ENCODE measurements at regions not wholly inside any gene's neighbourhood (a gene's known extent, or its start where the extent isn't known, plus 50 kb on each side); places are given as distances from the start of the nearest gene placed in this dataset.
"Not testable (repeated sequence)": the region's sequence is repeated elsewhere in the genome, so short reads cannot be mapped to it uniquely, and the experiment has no call there.

DNA sequence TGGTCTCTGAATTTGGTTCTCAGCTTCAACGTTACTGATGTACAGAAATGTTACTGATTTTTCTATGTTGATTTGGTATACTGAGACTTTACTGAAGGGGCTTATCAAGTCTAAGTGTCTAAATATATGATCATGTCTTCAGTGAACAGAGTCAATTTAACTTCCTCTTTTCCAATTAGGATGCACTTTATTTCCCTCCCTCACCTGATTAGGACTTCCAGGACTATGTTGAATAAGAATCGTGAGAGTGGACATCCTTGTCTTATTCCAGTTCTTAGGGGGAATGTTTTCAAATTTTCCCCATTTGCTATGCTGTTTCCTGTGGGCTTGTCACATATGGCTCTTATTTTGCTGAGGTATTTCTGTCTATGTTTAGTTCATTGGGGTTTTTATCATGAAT is 349.5 kb downstream of the PRR16 start:
- DNase-seq (ENCODE audit: extremely low read depth, low read depth, low spot score), result no peak

DNA sequence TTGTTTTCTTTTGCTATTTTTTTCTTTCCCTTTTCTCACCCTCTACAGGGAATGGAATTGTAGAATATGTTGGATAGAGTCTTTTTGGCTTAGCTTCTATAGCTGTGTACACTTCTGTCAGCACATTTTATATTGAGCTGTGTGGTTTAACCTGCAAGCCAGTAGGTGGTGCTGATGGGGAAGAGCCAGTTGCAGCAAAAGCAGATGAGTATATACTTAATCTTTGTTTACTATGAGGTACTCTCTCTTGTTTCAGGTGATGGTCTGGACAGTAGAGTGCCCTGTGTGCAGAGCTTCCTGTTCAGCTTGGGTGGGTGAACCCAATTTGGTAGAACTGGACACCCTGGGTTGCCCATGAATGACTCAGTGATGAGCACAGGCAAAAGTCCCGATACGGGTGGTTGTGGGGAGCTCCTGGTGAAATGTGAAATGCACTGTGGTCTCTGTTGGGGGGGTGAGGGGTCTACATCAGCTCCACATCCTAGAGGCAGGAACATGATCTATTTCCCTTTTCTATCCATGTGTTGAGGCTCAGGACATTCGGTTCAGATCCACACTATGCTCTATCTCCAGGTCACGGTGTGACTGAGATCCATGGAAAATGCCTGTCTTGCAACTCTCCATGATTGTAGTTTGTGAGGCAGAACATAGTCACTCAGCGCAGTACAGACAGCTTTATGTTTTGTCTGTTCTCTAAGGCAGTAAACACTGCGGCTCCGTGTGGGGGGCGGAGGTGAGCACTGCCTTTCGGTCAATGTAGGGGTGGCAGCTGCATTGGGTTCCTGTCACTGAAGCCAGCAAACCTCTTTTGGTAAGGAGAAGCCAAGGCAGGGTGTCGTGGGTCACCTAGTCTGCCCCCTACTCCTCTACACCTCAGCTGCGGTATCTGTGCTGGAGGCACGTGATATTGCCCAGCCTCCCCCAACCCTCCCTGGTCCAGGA is 353.2 kb downstream of the PRR16 start:
- DNase-seq (ENCODE audit: extremely low read depth, low read depth, low spot score), result peak; percentile 5

DNA sequence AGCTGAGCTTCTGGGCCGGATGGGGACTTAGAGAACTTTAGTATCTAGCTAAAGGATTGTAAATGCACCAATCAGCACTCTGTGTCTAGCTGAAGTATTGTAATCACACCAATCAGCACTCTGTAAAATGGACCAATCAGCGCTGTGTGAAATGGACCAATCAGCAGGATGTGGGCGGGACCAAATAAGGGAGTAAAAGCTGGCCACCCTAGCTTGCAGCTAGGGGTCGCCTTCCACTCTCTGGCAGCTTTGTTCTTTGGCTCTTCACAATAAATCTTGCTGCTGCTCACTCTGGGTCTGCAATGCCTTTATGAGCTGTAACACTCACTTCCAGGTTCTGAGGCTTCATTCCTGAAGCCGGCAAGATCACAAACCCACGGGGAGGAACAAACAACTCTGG is 354.0 kb downstream of the PRR16 start:
- no peak for DNase-seq (ENCODE audit: extremely low read depth, low read depth, low spot score)

DNA sequence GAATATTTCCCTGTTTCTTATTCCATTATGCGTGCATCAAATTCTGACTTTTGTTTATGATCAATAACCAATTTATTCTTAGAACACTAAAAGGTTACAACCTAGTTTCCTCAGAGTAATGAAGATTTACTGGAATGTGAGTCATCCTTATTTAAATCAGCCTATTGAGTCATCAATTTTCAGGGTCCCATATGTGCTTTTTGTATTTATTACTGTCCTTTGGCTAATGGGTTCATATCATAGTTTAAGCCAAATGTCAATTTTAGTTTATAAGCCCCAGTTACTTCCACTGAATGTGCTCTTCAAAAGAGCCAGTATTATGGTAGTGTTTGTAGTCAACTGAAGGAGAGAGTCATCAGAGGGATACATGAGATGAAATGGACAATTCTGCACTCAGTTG is 359.2 kb downstream of the PRR16 start:
- DNase-seq (ENCODE audit: extremely low read depth, low read depth, low spot score), result no peak

DNA sequence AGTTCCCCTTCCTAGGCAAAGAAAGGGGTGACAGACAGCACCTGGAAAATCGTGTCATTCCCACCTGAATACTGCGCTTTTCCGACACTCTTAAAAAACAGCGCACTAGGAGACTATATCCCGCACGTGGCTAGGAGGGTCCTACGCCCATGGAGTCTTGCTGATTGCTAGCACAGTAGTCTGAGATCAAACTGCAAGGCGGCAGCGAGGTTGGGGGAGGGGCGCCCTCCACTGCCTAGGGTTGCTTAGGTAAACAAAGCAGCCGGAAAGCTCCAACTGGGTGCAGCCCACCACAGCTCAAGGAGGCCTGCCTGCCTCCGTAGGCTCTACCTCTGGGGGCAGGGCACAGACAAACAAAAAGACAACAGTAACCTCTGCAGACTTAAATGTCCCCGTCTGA is 367.5 kb downstream of the PRR16 start:
- not testable (repeated sequence) for DNase-seq (ENCODE audit: extremely low read depth, low read depth, low spot score)

DNA sequence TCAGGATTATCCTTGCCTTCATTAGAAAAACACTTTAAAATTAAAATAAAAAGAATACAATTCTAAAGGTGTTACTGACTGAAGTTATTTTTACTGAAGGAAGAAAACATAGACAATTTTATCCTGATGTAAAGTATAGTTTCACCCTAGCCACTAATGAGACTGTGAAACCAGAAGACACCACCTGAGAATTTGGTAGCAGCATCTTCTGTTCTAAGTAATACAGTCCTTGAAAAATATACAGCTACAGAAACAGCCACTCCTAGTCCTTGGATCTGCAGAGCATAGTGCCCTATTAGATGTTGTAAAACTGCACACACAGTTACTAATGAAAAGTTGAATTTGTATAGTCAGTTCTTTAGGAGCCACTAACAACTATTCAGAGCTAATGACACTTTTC is 377.7 kb downstream of the PRR16 start:
- no peak for DNase-seq (ENCODE audit: extremely low read depth, low read depth, low spot score)

DNA sequence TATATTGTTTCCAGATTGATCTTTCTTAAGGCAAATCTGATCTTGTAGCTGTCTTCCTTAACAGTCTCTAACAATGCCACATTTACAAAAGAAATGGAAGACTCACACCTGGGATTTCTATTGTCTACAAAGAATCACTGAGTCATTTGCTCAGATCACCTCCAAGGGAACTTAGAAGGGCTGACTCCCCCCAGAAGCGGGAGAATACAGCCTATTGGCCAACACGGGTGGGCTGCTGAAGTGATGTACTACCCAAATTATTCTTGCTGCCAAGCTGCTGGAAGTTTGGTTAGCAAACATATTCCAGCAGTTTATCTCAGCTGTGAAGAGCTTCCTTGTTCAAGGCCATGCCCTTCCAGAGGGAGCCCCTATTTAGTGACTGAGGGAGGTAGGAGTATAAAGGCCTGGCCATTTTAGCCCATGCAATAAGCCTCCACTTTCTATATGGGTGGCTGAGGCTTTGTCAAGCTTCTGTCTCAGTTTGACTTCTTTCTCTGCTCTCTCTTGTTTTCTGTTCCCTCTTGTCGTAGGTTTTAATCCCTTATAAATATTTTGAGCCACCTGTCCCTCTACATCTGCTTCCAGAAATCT is 379.4 kb downstream of the PRR16 start:
- DNase-seq (ENCODE audit: extremely low read depth, low read depth, low spot score), result no peak

DNA sequence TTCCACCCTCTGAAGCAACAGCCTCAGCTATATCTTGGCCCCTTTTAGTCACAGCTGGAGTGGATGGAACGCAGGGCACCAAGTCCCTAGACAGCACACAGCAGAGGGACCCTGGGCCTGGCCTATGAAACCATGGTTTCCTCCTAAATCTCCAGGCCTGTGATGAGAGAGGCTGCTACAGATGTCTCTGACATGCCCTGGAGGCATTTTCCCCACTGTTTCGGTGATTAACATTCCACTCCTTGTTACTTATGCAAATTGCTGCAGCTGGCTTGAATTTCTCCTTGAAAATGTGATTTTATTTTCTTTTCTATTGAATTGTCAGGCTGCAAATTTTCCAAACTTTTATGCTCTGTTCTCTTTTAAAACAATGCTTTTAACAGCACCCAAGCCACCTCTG is 384.8 kb downstream of the PRR16 start:
- DNase-seq (ENCODE audit: extremely low read depth, low read depth, low spot score), result no peak

DNA sequence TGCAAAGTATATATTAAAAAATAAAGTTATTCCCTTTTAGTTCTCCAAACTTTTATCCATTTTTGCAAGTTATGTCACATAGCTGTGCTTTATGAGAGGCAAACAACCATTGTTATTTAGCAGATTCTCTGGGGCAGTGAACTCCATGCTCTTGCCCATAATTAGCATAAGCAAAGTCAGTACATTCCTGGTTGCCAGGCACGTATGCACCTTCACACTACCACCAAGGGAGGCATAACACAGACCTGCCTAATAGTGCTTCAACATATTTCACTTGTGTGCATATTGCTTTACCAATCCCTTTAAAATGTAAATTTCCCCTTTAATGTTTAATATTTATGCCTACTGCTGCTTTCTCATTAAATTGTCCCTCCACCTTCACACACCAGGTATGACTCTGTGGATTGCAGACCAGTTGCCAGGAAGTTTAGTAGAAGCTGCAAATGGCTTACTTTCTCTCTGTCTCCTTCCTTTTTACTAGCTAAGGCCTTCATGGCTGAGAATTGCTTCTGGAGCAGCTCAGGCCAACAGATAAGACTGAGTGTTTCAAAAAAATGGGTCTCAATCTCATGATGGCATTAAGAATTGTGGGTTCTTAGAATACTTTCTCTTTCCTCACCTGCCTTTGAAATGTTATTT is 388.2 kb downstream of the PRR16 start:
- no peak for DNase-seq (ENCODE audit: extremely low read depth, low read depth, low spot score)

DNA sequence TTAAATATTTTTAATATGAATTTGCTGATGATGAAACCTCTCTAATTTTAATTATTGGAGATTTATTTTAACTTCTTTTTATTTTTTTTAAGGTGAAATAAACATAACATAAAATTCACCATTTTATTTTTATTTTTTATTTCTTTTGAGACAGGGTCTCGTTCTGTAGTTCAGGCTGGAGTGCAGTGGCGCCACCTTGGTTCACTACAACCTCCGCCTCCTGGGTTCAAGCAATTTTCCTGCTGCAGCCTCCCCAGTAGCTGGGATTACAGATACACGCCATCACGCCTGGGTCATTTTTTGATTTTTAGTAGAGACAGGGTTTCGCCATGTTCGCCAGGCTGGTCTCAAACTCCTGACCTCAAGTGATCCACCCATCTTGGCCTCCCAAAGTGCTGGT is 402.9 kb downstream of the PRR16 start:
- no peak for DNase-seq (ENCODE audit: extremely low read depth, low read depth, low spot score)

DNA sequence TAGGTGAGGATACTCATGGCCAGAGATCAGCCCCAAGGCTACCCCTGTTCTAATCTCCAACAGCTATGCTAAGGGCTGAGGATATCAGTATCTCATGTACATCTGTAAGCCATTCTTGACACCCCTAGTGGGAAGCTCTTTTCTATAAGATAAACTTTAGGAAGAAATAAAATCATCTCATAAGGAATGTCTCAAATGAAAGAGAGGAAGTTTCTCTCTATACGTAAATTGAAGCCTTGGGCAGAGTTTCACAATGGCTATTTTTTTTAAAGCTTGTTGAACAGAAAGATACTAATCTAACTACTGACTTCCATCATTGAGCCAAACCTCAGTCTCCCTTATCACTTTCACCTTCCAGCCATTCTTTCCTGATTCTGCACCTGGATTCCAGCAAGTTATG is 405.7 kb downstream of the PRR16 start:
- DNase-seq (ENCODE audit: extremely low read depth, low read depth, low spot score), result no peak

DNA sequence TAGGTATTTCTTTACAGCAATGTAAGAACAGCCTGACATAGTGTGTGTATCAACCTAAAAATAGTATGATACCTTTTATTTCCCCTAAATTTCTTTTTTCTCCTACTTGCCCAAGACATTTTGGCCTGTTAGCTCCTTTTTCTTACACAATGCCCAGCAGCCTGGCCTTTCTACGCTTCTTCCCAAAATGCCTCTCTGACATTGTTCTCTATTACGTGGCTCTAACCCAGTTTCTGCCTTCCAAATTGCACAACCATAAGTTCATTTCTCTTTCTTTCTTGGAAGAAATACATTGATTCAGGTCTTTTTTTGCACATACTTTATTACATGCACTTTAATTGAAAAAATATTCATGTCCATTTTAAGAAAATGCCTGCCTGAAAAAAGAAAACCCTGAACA is 408.2 kb downstream of the PRR16 start:
- no peak for DNase-seq (ENCODE audit: extremely low read depth, low read depth, low spot score)

DNA sequence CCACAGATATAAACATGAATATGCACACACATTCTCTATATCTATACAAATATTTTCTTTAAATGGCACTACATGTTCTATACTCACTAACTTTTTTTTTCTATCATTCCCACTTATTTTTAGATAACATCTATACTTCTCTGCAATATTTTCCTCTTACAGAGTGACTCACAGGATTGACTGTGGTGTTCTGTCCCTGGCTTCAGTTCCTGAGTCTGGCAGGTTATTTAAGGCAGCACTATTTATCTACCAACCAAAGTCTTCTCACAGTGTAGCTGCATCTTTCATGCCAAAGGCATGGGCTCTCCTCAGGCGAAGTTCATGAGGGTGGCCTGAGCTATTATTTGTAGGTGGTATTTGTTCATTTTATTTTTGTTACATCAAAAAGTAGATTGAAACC is 409.0 kb downstream of the PRR16 start:
- no peak for DNase-seq (ENCODE audit: extremely low read depth, low read depth, low spot score)

DNA sequence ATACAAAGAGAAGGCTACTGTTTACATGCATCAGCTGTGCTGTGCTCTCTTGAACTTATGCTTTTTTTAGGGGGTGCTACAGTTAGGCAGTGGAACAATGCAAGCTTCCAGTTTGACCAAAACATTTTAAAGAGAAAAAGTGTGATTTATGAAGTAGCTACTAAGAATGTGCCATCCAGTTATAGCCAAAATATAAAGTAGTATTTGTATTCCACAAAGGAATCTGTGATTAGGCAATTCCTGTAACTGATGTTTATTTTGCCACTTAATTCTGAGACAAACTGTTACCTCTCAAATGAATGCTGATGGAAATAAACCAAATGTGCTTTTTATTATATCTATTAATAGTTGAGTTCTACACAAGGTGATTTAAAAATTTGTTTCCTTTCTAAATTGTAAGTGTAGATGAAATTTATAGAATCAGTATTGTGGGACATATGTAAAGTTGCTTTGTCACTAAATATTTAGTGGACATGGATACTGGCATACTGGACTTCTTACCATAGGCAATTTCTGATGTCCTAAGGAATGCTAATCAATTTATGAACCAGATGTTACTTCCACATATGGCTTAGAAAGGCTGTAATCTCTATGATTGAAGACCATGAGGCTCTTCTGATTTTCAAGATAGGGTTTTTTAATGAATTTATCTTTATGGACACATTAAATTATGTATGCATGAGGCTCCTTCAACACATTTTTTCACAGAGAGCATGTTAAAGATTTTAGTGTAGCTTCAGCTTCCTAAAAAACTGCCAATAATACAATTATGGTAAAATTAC is 410.2 kb downstream of the PRR16 start:
- DNase-seq (ENCODE audit: extremely low read depth, low read depth, low spot score), result no peak

DNA sequence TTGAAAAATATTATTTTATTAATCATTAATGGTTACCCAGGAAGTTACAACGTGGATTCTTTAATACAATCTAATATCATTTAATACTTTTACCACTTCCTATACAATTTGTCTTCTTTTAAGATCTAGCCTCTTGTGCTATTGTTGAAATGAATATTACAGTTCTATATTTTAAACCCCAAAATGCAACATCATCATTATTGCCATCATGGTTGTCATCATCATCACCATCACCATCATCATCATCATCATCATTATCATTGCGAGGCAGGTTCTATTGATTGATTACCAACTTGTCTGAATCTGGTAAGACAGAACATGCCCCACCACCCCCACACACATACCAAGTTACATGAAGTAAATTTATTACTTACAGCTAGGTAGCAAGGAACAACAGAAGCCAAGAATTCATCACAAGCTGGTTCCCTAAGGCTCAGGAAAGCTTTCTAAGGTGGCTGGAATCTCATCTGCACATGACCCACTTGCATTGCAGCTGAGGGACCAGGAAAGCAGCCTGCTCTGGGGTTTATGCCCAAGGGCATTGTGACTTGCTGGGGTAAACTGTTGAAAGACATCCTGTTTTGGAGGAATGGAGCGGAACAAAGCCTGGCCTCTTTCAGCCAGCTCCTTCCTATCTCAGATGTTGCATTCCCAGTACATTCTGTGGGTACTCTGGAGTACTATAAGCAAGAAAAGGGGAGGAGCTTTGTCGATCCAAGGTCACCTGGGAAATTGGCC is 418.1 kb downstream of the PRR16 start:
- no peak for DNase-seq (ENCODE audit: extremely low read depth, low read depth, low spot score)

DNA sequence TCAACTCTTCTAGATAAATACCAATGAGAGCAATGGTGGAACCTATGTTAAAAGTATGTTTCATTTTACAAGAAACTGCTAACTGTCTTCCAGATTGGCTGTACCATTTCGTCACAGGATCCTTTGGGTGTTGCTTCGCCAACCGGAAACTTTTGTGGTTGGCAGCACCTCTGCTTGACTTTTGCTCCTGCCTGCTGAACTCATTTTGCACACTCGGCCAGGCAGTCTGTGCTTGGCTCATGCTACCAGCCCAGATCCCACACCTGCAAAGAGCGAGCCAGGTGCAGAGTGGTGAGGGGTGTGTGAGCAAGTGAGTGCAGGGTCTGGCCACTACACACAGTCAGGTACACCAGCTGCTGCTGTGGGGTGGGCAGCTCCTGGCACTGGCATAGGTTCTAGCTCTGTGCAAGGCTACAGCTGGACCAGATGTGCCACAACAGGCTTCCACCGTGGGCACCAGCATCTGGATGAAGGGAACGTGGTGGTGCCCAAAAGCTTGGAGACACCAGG is 422.3 kb downstream of the PRR16 start:
- no peak for DNase-seq (ENCODE audit: extremely low read depth, low read depth, low spot score)

DNA sequence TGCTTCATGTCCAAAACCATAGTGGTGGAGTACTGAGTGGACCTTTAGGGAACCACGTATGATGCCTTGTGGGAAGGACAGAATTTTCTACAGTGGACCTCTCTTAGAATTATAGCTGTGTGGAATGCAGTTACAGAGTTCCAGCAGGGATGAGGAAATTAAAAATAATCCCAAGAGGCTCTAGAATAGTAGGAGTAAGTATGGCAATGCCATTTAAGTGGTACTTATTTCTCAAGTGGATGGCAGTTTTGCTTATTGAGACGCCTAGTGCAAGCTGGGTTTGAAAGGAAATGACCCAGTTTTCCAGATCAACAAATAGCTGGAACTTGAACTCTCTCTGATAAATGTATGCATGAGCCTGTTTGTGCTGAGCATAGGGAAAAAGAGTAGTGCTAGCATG is 431.6 kb downstream of the PRR16 start:
- no peak for DNase-seq (ENCODE audit: extremely low read depth, low read depth, low spot score)

DNA sequence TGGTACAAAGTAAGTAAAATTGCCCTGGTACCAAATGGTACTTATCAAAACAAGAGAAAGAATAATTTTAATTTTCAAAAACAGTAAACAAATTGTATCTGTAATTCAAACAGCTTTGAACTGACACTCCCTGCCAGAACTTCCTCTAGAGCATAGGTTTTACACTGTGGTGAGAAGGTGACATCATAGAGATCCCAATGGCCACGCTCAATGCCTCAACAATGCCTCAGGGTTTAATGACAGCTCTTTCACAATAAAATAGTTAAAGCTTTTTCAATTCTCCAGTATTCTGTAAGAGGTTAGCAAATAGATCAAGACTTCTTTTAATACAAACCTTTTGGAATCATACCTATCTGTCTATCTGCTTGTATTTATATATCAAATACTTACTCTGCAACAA is 437.1 kb downstream of the PRR16 start:
- no peak for DNase-seq (ENCODE audit: extremely low read depth, low read depth, low spot score)

DNA sequence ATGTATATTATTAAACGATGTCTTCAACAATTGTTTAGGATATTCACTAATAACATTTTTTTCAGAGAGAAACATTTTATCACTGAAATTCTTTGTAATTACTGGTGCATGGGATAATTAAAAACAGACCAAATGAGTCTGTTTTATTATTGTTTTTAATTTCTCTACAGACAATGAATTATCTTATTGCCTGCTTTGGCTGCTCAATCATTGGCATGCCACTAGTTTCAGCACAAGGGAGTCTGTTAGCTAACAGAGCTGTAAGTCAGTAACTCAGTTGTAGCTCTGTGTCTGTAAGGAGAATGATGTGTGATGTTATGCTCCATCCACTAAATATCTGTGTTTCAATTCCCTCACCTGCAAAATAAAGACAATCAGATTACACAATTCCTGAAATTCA is 443.9 kb downstream of the PRR16 start:
- no peak for DNase-seq (ENCODE audit: extremely low read depth, low read depth, low spot score)

DNA sequence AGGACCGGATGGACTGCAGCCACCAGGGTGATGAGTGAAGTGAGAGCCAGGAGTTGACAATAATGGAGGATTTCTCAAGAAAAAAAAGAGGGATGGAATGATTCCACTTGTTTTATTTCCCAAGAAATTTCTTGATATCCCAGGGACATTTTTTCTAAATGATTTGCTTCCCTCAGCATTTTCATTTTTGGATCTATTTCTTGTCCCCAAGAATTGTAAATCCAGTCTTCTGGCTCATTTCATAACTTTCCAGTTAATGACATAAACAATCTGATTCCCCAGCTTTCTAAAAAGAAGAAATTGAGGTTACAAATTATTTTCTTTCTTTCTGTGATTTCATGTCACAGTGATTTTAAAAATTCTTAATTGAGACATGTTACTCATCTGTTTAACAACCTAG is 446.5 kb downstream of the PRR16 start:
- DNase-seq (ENCODE audit: extremely low read depth, low read depth, low spot score), result no peak

Measured in glomerular endothelial cell (primary cell).